C4-2B (cell line): ENCODE measurements at regions not wholly inside any gene's neighbourhood (a gene's known extent, or its start where the extent isn't known, plus 50 kb on each side); places are given as distances from the start of the nearest gene placed in this dataset.

Experiments
- CTCF ChIP-seq: fragments of 450-650 bp; conservative IDR thresholded peaks from 2 replicates; pipeline ENCODE4 v1.5.1; 2017; ENCODE audit warnings: mild to moderate bottlenecking
- ZFX ChIP-seq: fragments of 450-650 bp; IDR thresholded peaks from 2 replicates; pipeline ENCODE4 v1.6.1; 2017

- TF ChIP-seq CTCF (no peak), ZFX (no peak)
Observed at GRCh38 chr5:124941051-124942049, 194.9 kb upstream of the ZNF608 start.
